WTC11 (cell line): ENCODE measurements at regions not wholly inside any gene's neighbourhood (a gene's known extent, or its start where the extent isn't known, plus 50 kb on each side); places are given as distances from the start of the nearest gene placed in this dataset.
A peak's percentile ranks its signal among the peaks of the same experiment; 100 is the strongest.

ENCODE experiments used
- ATAC-seq: fragments of 200-7000 bp; cut with Tn5 transposase; 2 replicates; pipeline ENCODE4 v1.10.0; 2021; ENCODE audit warnings: mild to moderate bottlenecking, moderate library complexity
- CTCF ChIA-PET: fragments of 300-600 bp; sonication (Branson Sonifier 250); formaldehyde crosslinking; loops from one replicate; lab custom pipeline; 2021; ENCODE audit warnings: antibody characterized with exemption; lab: Charles Lee
- POLR2A ChIA-PET: fragments of 350-600 bp; sonication (Branson Sonifier 250); formaldehyde crosslinking; loops from one replicate; lab custom pipeline; 2021; ENCODE audit warnings: antibody characterized with exemption; lab: Charles Lee
- DNase-seq: peaks from one replicate; pipeline ENCODE4 v3.0.0; 2021; ENCODE audit warnings: low spot score
- H3K27ac Mint-ChIP-seq: 2 replicates; pipeline ENCODE4 v1.8.0; 2021; ENCODE audit warnings: mixed read lengths
- H3K27me3 Mint-ChIP-seq: 2 replicates; pipeline ENCODE4 v1.8.0; 2021; ENCODE audit warnings: low read depth, mild to moderate bottlenecking, moderate library complexity, mixed read lengths
- H3K36me3 Mint-ChIP-seq: 2 replicates; pipeline ENCODE4 v1.8.0; 2021; ENCODE audit warnings: mixed read lengths
- H3K4me1 Mint-ChIP-seq: 2 replicates; pipeline ENCODE4 v1.8.0; 2022; ENCODE audit warnings: mixed read lengths
- H3K4me3 Mint-ChIP-seq: 2 replicates; pipeline ENCODE4 v1.8.0; 2021; ENCODE audit warnings: mild to moderate bottlenecking, moderate library complexity, mixed read lengths
- H3K9me3 Mint-ChIP-seq: 2 replicates; pipeline ENCODE4 v1.8.0; 2021; ENCODE audit warnings: mixed read lengths
- ATF1 ChIP-seq: sonication (generic); formaldehyde crosslinking; IDR thresholded peaks from 2 replicates; pipeline ENCODE4 v1.8.1; 2023; ENCODE audit warnings: mild to moderate bottlenecking, moderate library complexity, missing genetic modification reagents
- CBFB ChIP-seq: sonication (generic); formaldehyde crosslinking; IDR thresholded peaks from 2 replicates; pipeline ENCODE4 v1.8.1; 2022; ENCODE audit warnings: mild to moderate bottlenecking, low read depth, missing genetic modification reagents
- CREM ChIP-seq: sonication (generic); formaldehyde crosslinking; IDR thresholded peaks from 2 replicates; pipeline ENCODE4 v1.8.1; 2022; ENCODE audit warnings: mild to moderate bottlenecking, missing genetic modification reagents, moderate library complexity
- CTCF ChIP-seq: fragments of 200-600 bp; IDR thresholded peaks from 2 replicates; pipeline ENCODE4 v1.8.0; 2022; ENCODE audit warnings: antibody characterized with exemption
- E2F1 ChIP-seq: sonication (generic); formaldehyde crosslinking; IDR thresholded peaks from 2 replicates; pipeline ENCODE4 v1.8.0; 2022; ENCODE audit warnings: mild to moderate bottlenecking, missing genetic modification reagents
- E2F5 ChIP-seq: sonication (generic); formaldehyde crosslinking; IDR thresholded peaks from 2 replicates; pipeline ENCODE4 v1.8.1; 2022; ENCODE audit warnings: mild to moderate bottlenecking, moderate library complexity, missing genetic modification reagents
- EMX1 ChIP-seq: fragments of 250-450 bp; sonication (Bioruptor Pico); IDR thresholded peaks from 2 replicates; pipeline ENCODE4 v1.8.0; 2021; ENCODE audit warnings: mild to moderate bottlenecking
- ESRRA ChIP-seq: sonication (generic); formaldehyde crosslinking; IDR thresholded peaks from 2 replicates; pipeline ENCODE4 v1.8.1; 2022; ENCODE audit warnings: mild to moderate bottlenecking, missing genetic modification reagents, borderline replicate concordance
- ETV6 ChIP-seq: sonication (generic); formaldehyde crosslinking; IDR thresholded peaks from 2 replicates; pipeline ENCODE4 v1.8.1; 2022; ENCODE audit warnings: mild to moderate bottlenecking, missing genetic modification reagents
- FOXJ3 ChIP-seq: sonication (generic); formaldehyde crosslinking; IDR thresholded peaks from 2 replicates; pipeline ENCODE4 v1.9.0; 2021; ENCODE audit warnings: missing genetic modification reagents, mild to moderate bottlenecking, borderline replicate concordance
- FOXK1 ChIP-seq: sonication (generic); formaldehyde crosslinking; IDR thresholded peaks from 2 replicates; pipeline ENCODE4 v1.8.0; 2022; ENCODE audit warnings: mild to moderate bottlenecking, moderate library complexity, missing genetic modification reagents
- GRHL2 ChIP-seq: fragments of 250-450 bp; sonication (Bioruptor Pico); IDR thresholded peaks from 2 replicates; pipeline ENCODE4 v1.8.0; 2022; ENCODE audit warnings: mild to moderate bottlenecking, moderate library complexity; ENCODE audit not compliant: insufficient replicate concordance, severe bottlenecking
- GTF2I ChIP-seq: fragments of 250-450 bp; sonication (Bioruptor Pico); conservative IDR thresholded peaks from 2 replicates; pipeline ENCODE4 v1.4.0; 2021; ENCODE audit warnings: mild to moderate bottlenecking
- IRF1 ChIP-seq: sonication (generic); formaldehyde crosslinking; IDR thresholded peaks from 2 replicates; pipeline ENCODE4 v1.8.0; 2023; ENCODE audit warnings: missing genetic modification reagents
- MAX ChIP-seq: sonication (generic); formaldehyde crosslinking; IDR thresholded peaks from 2 replicates; pipeline ENCODE4 v1.8.0; 2022; ENCODE audit warnings: mild to moderate bottlenecking, missing genetic modification reagents
- MXD4 ChIP-seq: fragments of 250-450 bp; sonication (Bioruptor Pico); IDR thresholded peaks from 2 replicates; pipeline ENCODE4 v1.8.0; 2021; ENCODE audit warnings: mild to moderate bottlenecking, moderate library complexity, borderline replicate concordance
- MYBL2 ChIP-seq: sonication (generic); formaldehyde crosslinking; IDR thresholded peaks from 2 replicates; pipeline ENCODE4 v1.8.1; 2023; ENCODE audit warnings: mild to moderate bottlenecking, moderate library complexity, missing genetic modification reagents
- NR2C2 ChIP-seq: sonication (generic); formaldehyde crosslinking; IDR thresholded peaks from 2 replicates; pipeline ENCODE4 v1.8.0; 2022; ENCODE audit warnings: mild to moderate bottlenecking, missing genetic modification reagents
- NR3C1 ChIP-seq: sonication (generic); formaldehyde crosslinking; conservative IDR thresholded peaks from 2 replicates; pipeline ENCODE4 v1.8.1; 2023; ENCODE audit warnings: low read depth, mild to moderate bottlenecking, missing genetic modification reagents
- RELA ChIP-seq: sonication (generic); formaldehyde crosslinking; IDR thresholded peaks from 2 replicates; pipeline ENCODE4 v1.8.1; 2022; ENCODE audit warnings: missing genetic modification reagents, mild to moderate bottlenecking, borderline replicate concordance
- SMAD4 ChIP-seq: sonication (generic); formaldehyde crosslinking; IDR thresholded peaks from 2 replicates; pipeline ENCODE4 v1.8.0; 2022; ENCODE audit warnings: mild to moderate bottlenecking, missing genetic modification reagents
- SP1 ChIP-seq: sonication (generic); formaldehyde crosslinking; conservative IDR thresholded peaks from 2 replicates; pipeline ENCODE4 v1.8.1; 2022; ENCODE audit warnings: missing genetic modification reagents
- TEAD1 ChIP-seq: sonication (generic); formaldehyde crosslinking; IDR thresholded peaks from 2 replicates; pipeline ENCODE4 v1.8.0; 2022; ENCODE audit warnings: mild to moderate bottlenecking, missing genetic modification reagents
- TEAD4 ChIP-seq: sonication (generic); formaldehyde crosslinking; IDR thresholded peaks from 2 replicates; pipeline ENCODE4 v1.8.0; 2022; ENCODE audit warnings: mild to moderate bottlenecking, missing genetic modification reagents
- ZNF121 ChIP-seq: sonication (generic); formaldehyde crosslinking; IDR thresholded peaks from 2 replicates; pipeline ENCODE4 v1.8.0; 2023; ENCODE audit warnings: missing genetic modification reagents
- ZNF263 ChIP-seq: sonication (generic); formaldehyde crosslinking; IDR thresholded peaks from 2 replicates; pipeline ENCODE4 v1.8.1; 2022; ENCODE audit warnings: low read depth, mild to moderate bottlenecking, moderate library complexity, missing genetic modification reagents
- ZNF317 ChIP-seq: sonication (generic); formaldehyde crosslinking; IDR thresholded peaks from 2 replicates; pipeline ENCODE4 v1.8.1; 2023; ENCODE audit warnings: low read depth, mild to moderate bottlenecking, moderate library complexity, missing genetic modification reagents, borderline replicate concordance
- TF ChIP-seq, protein P1 (sequence below): fragments of 250-450 bp; sonication (Bioruptor Pico); IDR thresholded peaks from 2 replicates; pipeline ENCODE4 v1.9.0; 2021; ENCODE audit warnings: mild to moderate bottlenecking
- TF ChIP-seq, protein P2 (sequence below): fragments of 250-450 bp; sonication (Bioruptor Pico); conservative IDR thresholded peaks from 2 replicates; pipeline ENCODE4 v1.9.0; 2021; ENCODE audit warnings: mild to moderate bottlenecking

GRCh38 chr15:36275656-36276055 lies 303.8 kb upstream of the CDIN1 start:
- H3K4me1 Mint-ChIP-seq = peaks cover 21% of the 10 kb centered on the region
- H3K27ac Mint-ChIP-seq = no peak overlapping the region
- ChIA-PET CTCF (no interaction called here), POLR2A (no interaction called here)
- TF ChIP-seq FOXJ3 = no peak
- no peak for TF ChIP-seq ATF1
- no peak for TF ChIP-seq SMAD4 (CRISPR knock-in tag)
- no peak for TF ChIP-seq TEAD4 (CRISPR knock-in tag)
- TF ChIP-seq ZNF121 (CRISPR knock-in tag) = no peak
- TF ChIP-seq EMX1 (CRISPR knock-in tag) = no peak
- TF ChIP-seq, protein P1, sequence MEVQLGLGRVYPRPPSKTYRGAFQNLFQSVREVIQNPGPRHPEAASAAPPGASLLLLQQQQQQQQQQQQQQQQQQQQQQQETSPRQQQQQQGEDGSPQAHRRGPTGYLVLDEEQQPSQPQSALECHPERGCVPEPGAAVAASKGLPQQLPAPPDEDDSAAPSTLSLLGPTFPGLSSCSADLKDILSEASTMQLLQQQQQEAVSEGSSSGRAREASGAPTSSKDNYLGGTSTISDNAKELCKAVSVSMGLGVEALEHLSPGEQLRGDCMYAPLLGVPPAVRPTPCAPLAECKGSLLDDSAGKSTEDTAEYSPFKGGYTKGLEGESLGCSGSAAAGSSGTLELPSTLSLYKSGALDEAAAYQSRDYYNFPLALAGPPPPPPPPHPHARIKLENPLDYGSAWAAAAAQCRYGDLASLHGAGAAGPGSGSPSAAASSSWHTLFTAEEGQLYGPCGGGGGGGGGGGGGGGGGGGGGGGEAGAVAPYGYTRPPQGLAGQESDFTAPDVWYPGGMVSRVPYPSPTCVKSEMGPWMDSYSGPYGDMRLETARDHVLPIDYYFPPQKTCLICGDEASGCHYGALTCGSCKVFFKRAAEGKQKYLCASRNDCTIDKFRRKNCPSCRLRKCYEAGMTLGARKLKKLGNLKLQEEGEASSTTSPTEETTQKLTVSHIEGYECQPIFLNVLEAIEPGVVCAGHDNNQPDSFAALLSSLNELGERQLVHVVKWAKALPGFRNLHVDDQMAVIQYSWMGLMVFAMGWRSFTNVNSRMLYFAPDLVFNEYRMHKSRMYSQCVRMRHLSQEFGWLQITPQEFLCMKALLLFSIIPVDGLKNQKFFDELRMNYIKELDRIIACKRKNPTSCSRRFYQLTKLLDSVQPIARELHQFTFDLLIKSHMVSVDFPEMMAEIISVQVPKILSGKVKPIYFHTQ (CRISPR knock-in tag) = no peak
- TF ChIP-seq MYBL2 = no peak
- no peak for TF ChIP-seq ZNF317 (CRISPR knock-in tag)
- peaks cover 32% of the 10 kb centered on the region for H3K9me3 Mint-ChIP-seq
- H3K27me3 Mint-ChIP-seq = peaks cover 89% of the 10 kb centered on the region
- ATAC-seq (no peak), DNase-seq (no peak)
- no peak overlapping the region for H3K4me3 Mint-ChIP-seq
- H3K36me3 Mint-ChIP-seq = peaks cover 32% of the 10 kb centered on the region

GRCh38 chr15:36278219-36278618 lies 301.2 kb upstream of the CDIN1 start:
- H3K27me3 Mint-ChIP-seq = peaks cover 66% of the 10 kb centered on the region
- ChIA-PET POLR2A (no interaction called here), CTCF (interaction anchor here (0.6 to 1.0 kb wide), 6 partner anchors 198 to 861 kb away, joined by 3 to 6 read pairs (median 3); no protein-coding TSS in a partner anchor)
- DNase-seq = no peak
- no peak overlapping the region for H3K27ac Mint-ChIP-seq
- ATAC-seq = peak; percentile 89
- no peak overlapping the region for H3K4me3 Mint-ChIP-seq
- peaks cover 5% of the 10 kb centered on the region; the same call in 1 of the 2 replicates for H3K4me1 Mint-ChIP-seq
- peaks cover 33% of the 10 kb centered on the region for H3K9me3 Mint-ChIP-seq
- TF ChIP-seq RELA (CRISPR knock-in tag) (no peak), MAX (CRISPR knock-in tag) (no peak), CREM (CRISPR knock-in tag) (no peak), SP1 (no peak), ESRRA (CRISPR knock-in tag) (no peak), MXD4 (CRISPR knock-in tag) (no peak), GTF2I (no peak), CTCF (no peak), CBFB (no peak), IRF1 (CRISPR knock-in tag) (no peak), E2F5 (CRISPR knock-in tag) (no peak), E2F1 (no peak), NR3C1 (CRISPR knock-in tag) (no peak), ZNF263 (CRISPR knock-in tag) (no peak), NR2C2 (CRISPR knock-in tag) (no peak), TEAD1 (CRISPR knock-in tag) (no peak), FOXK1 (CRISPR knock-in tag) (no peak), ETV6 (no peak), GRHL2 (CRISPR knock-in tag) (no peak)
- TF ChIP-seq, protein P2, sequence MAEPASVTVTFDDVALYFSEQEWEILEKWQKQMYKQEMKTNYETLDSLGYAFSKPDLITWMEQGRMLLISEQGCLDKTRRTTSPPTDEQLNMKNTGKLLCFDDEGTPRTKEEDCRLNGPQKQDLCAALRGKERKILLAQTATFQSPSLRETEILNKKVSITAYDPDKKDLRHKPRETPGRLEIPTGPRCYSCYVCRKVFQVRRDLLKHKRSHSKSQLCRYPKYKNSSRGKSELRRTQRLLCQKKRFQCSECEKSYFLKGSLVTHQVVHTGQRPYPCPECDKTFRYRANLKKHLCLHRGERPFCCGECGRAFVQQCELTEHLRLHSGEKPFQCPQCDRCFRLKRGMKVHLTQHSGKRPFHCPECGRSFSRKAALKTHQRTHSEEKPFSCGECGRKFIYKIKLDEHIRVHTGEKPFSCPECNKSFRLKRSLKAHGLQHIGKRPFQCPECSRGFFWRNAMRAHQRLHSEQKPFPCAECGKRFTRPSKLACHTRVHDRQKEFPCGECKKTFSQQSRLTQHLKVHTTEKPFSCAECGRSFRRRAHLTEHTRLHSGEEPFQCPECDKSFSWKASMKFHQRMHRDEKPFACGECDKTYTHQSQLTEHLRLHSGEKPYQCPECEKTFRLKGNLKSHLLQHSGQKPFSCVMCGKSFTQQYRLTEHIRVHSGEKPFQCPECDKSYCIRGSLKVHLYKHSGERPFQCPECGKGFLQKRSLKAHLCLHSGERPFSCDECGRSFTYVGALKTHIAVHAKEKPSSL (CRISPR knock-in tag) = no peak
- peaks cover 36% of the 10 kb centered on the region for H3K36me3 Mint-ChIP-seq
